H9 (cell line): ENCODE measurements at regions not wholly inside any gene's neighbourhood (a gene's known extent, or its start where the extent isn't known, plus 50 kb on each side); places are given as distances from the start of the nearest gene placed in this dataset.

ENCODE experiments used
- DNase-seq: peaks from one replicate; pipeline ENCODE4 v3.0.0-alpha.2; 2017
- H2AFZ ChIP-seq: one replicate; pipeline ENCODE4 v1.6.1; 2013; ENCODE audit warnings: mild to moderate bottlenecking, low read length, control low read depth, moderate library complexity
- H2AK5ac ChIP-seq: 2 replicates; pipeline ENCODE4 v1.6.1; 2013; ENCODE audit warnings: low read length, control low read depth, mixed read lengths; ENCODE audit not compliant: insufficient read length
- H2BK120ac ChIP-seq: one replicate; pipeline ENCODE4 v1.6.1; 2013; ENCODE audit warnings: low read depth, mild to moderate bottlenecking, low read length, control low read depth, inconsistent platforms; ENCODE audit not compliant: poor library complexity, severe bottlenecking
- H2BK12ac ChIP-seq: 2 replicates; pipeline ENCODE4 v1.6.1; 2013; ENCODE audit warnings: low read length, control low read depth, mixed read lengths, low read depth; ENCODE audit not compliant: insufficient read length
- H2BK15ac ChIP-seq: 2 replicates; pipeline ENCODE4 v1.6.1; 2013; ENCODE audit warnings: low read depth, low read length, control low read depth
- H2BK20ac ChIP-seq: one replicate; pipeline ENCODE4 v1.6.1; 2013; ENCODE audit warnings: low read depth, mild to moderate bottlenecking, low read length, control low read depth, inconsistent platforms; ENCODE audit not compliant: poor library complexity, severe bottlenecking
- H2BK5ac ChIP-seq: 2 replicates; pipeline ENCODE4 v1.6.1; 2013; ENCODE audit warnings: low read length, control low read depth, mixed read lengths; ENCODE audit not compliant: insufficient read length
- H3K14ac ChIP-seq: 2 replicates; pipeline ENCODE4 v1.6.1; 2013; ENCODE audit warnings: low read length, control low read depth; ENCODE audit not compliant: insufficient read depth
- H3K18ac ChIP-seq: 2 replicates; pipeline ENCODE4 v1.6.1; 2013; ENCODE audit warnings: low read depth, mild to moderate bottlenecking, mixed read lengths, low read length, control low read depth; ENCODE audit not compliant: insufficient read length
- H3K23ac ChIP-seq: 2 replicates; pipeline ENCODE4 v1.6.1; 2013; ENCODE audit warnings: low read length, control low read depth, mixed read lengths, low read depth; ENCODE audit not compliant: insufficient read length
- H3K23me2 ChIP-seq: 2 replicates; pipeline ENCODE4 v1.6.1; 2013; ENCODE audit warnings: low read depth, mild to moderate bottlenecking, mixed read lengths, low read length, control low read depth; ENCODE audit not compliant: insufficient read length, poor library complexity, severe bottlenecking
- H3K27ac ChIP-seq: 2 replicates; pipeline ENCODE4 v1.5.1; 2013; ENCODE audit warnings: low read length, control low read depth, mixed read lengths, low read depth; ENCODE audit not compliant: insufficient read length
- H3K27me3 ChIP-seq: 2 replicates; pipeline ENCODE4 v1.6.1; 2013; ENCODE audit warnings: low read length, control low read depth, inconsistent platforms; ENCODE audit not compliant: insufficient read depth
- H3K4ac ChIP-seq: 2 replicates; pipeline ENCODE4 v1.6.1; 2013; ENCODE audit warnings: low read depth, mild to moderate bottlenecking, control low read depth, inconsistent platforms, low read length, moderate library complexity
- H3K4me1 ChIP-seq: 2 replicates; pipeline ENCODE4 v1.6.1; 2013; ENCODE audit warnings: low read length, control low read depth, inconsistent platforms; ENCODE audit not compliant: insufficient read depth
- H3K4me2 ChIP-seq: 2 replicates; pipeline ENCODE4 v1.6.1; 2013; ENCODE audit warnings: low read length, control low read depth, mixed read lengths; ENCODE audit not compliant: insufficient read length, insufficient read depth
- H3K56ac ChIP-seq: 2 replicates; pipeline ENCODE4 v1.6.1; 2013; ENCODE audit warnings: low read depth, mild to moderate bottlenecking, mixed read lengths, low read length, control low read depth; ENCODE audit not compliant: insufficient read length
- H3K79me1 ChIP-seq: 2 replicates; pipeline ENCODE4 v1.6.1; 2013; ENCODE audit warnings: low read depth, mild to moderate bottlenecking, moderate library complexity, low read length, control low read depth, inconsistent platforms; ENCODE audit not compliant: insufficient read depth, poor library complexity, severe bottlenecking
- H3K79me2 ChIP-seq: 2 replicates; pipeline ENCODE4 v1.6.1; 2013; ENCODE audit warnings: low read length, control low read depth, inconsistent platforms; ENCODE audit not compliant: insufficient read depth
- H3K9ac ChIP-seq: 2 replicates; pipeline ENCODE4 v1.6.1; 2013; ENCODE audit warnings: low read length, control low read depth, mixed read lengths; ENCODE audit not compliant: insufficient read length; ENCODE audit errors: extremely low read depth
- H3K9me3 ChIP-seq: one replicate; pipeline ENCODE4 v1.6.1; 2013; ENCODE audit warnings: low read depth, low read length, inconsistent platforms; ENCODE audit not compliant: control insufficient read depth
- H3T11ph ChIP-seq: one replicate; pipeline ENCODE4 v1.6.1; 2013; ENCODE audit warnings: mild to moderate bottlenecking, low read length, control low read depth, inconsistent platforms
- H4K20me1 ChIP-seq: one replicate; pipeline ENCODE4 v1.6.1; 2013; ENCODE audit not compliant: control insufficient read depth, insufficient read length, insufficient read depth
- H4K5ac ChIP-seq: 2 replicates; pipeline ENCODE4 v1.6.1; 2013; ENCODE audit warnings: low read depth, mild to moderate bottlenecking, mixed read lengths, low read length, control low read depth; ENCODE audit not compliant: insufficient read length
- H4K8ac ChIP-seq: replicated peaks from 2 replicates; pipeline ENCODE4 v1.6.1; 2013; ENCODE audit warnings: low read length, control low read depth, mixed read lengths, low read depth; ENCODE audit not compliant: insufficient read length
- H4K91ac ChIP-seq: 2 replicates; pipeline ENCODE4 v1.6.1; 2013; ENCODE audit warnings: low read depth, mild to moderate bottlenecking, moderate library complexity, mixed read lengths, low read length, control low read depth; ENCODE audit not compliant: insufficient read length
- H3K27ac Mint-ChIP-seq, 3 experiments: 2 replicates in 2 of 3; 3 replicates in 1 of 3; pipeline ENCODE4 v1.8.0; 2020 to 2021; ENCODE audit warnings: mixed read lengths in 3 of 3, mild to moderate bottlenecking in 1 of 3, moderate library complexity in 1 of 3
- H3K27me3 Mint-ChIP-seq: 2 replicates; pipeline ENCODE4 v1.8.0; 2021; ENCODE audit warnings: low read depth, mild to moderate bottlenecking, moderate library complexity, mixed read lengths
- H3K36me3 Mint-ChIP-seq, 3 experiments: 2 replicates in 2 of 3; 3 replicates in 1 of 3; pipeline ENCODE4 v1.8.0; 2020 to 2021; ENCODE audit warnings: low read depth in 3 of 3, mixed read lengths in 3 of 3; ENCODE audit not compliant: insufficient read depth in 1 of 3
- H3K4me1 Mint-ChIP-seq, 2 experiments: 2 replicates each; pipeline ENCODE4 v1.8.0; 2020; ENCODE audit warnings: mixed read lengths in 2 of 2
- H3K4me3 Mint-ChIP-seq, 2 experiments: 2 replicates in 1 of 2; 3 replicates in 1 of 2; pipeline ENCODE4 v1.8.0; 2020 to 2021; ENCODE audit warnings: mild to moderate bottlenecking in 2 of 2, mixed read lengths in 2 of 2, moderate library complexity in 1 of 2
- H3K9me3 Mint-ChIP-seq, 2 experiments: 2 replicates in 1 of 2; 3 replicates in 1 of 2; pipeline ENCODE4 v1.8.0; 2020; ENCODE audit warnings: mild to moderate bottlenecking in 2 of 2, mixed read lengths in 2 of 2, moderate library complexity in 1 of 2
- CTCF ChIP-seq: fragments of 200-600 bp; sonication (generic); conservative IDR thresholded peaks from 3 replicates; pipeline ENCODE4 v1.8.0; 2021; ENCODE audit warnings: antibody characterized with exemption, mild to moderate bottlenecking
- WGBS: extraction: QIAGEN DNeasy Blood & Tissue Kit; methylation state at CpG from one replicate; pipeline ENCODE4 v1.1.7; 2013; ENCODE audit warnings: missing lambda C conversion rate, low lambda C conversion rate, mixed read lengths; ENCODE audit not compliant: insufficient read length; ENCODE audit errors: extremely low coverage; 5-methylcytosine and 5-hydroxymethylcytosine counted together

DNA sequence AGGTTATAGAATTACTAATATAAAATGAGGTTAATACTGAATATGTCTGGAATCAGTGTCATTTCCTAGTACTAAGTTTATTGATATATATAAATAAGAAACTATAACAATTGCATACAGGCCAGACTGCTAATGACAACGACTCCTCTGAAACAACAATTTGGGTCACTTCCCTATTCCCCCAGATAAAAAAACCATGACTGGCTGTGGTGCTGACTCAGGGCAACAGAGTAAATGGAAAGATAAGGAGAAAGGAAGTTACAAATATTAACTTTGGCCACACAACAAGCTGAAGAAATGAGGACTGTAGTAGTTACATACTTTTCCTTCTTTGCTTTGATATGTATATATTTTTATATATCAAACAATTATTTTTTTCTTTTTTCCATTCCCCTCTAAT, 263.7 kb upstream of the PCDH9 start:
- Histone ChIP-seq H3T11ph (no peak overlapping the region), H2BK5ac (no peak overlapping the region), H4K8ac (no peak overlapping the region), H3K9me3 (no peaks in the 10 kb centered on the region), H3K23ac (no peak overlapping the region), H3K9ac (no peak overlapping the region), H3K23me2 (no peaks in the 10 kb centered on the region), H3K56ac (no peak overlapping the region), H3K4me1 (no peaks in the 10 kb centered on the region), H2BK15ac (no peak overlapping the region), H3K4me2 (no peak overlapping the region), H3K4ac (no peak overlapping the region), H4K5ac (no peak overlapping the region), H3K27ac (no peak overlapping the region), H2AFZ (no peak overlapping the region), H4K91ac (no peak overlapping the region), H2AK5ac (no peak overlapping the region), H3K14ac (no peak overlapping the region), H2BK120ac (no peak overlapping the region), H3K79me1 (no peaks in the 10 kb centered on the region), H3K27me3 (no peaks in the 10 kb centered on the region), H2BK20ac (no peak overlapping the region), H2BK12ac (no peak overlapping the region), H3K79me2 (no peaks in the 10 kb centered on the region), H4K20me1 (no peaks in the 10 kb centered on the region), H3K18ac (no peak overlapping the region)
- Mint-ChIP-seq H3K27ac (no peak overlapping the region; a peak in 1 of 7 replicates), H3K27me3 (no peaks in the 10 kb centered on the region), H3K4me3 (no peak overlapping the region), H3K4me1 (peaks cover 7% of the 10 kb centered on the region in 2 experiments), H3K36me3 (no peaks in the 10 kb centered on the region), H3K9me3 (no peaks in the 10 kb centered on the region)
- TF ChIP-seq CTCF = no peak
- no peak for DNase-seq
- WGBS = no CpG with 5 or more reads among the region's 1 CpG
